ENCODE measurements at regions not wholly inside any gene's neighbourhood (a gene's known extent, or its start where the extent isn't known, plus 50 kb on each side); places are given as distances from the start of the nearest gene placed in this dataset.

- no peaks in the 10 kb centered on the region for H3K79me2 ChIP-seq (ENCODE audit: control insufficient read depth in 1 of 2, insufficient read depth in 2 of 2, low read length in 2 of 2)
- TF ChIP-seq KDM5A (IDR thresholded peaks at IDR 0.05; ENCODE audit: low read length), result no peak
- no peak for TF ChIP-seq POU5F1 (IDR thresholded peaks at IDR 0.05; ENCODE audit: low read depth, low read length)
- TF ChIP-seq CBX8 (IDR thresholded peaks at IDR 0.05; ENCODE audit: borderline replicate concordance, low read depth, low read length), result no peak
- TF ChIP-seq HDAC2 (IDR thresholded peaks at IDR 0.05; ENCODE audit: borderline replicate concordance in 1 of 2, low read depth in 2 of 2, low read length in 2 of 2), result no peak
- TF ChIP-seq ATF3 (IDR thresholded peaks at IDR 0.05; ENCODE audit: insufficient read depth, low read depth, low read length), result no peak
- no peak for TF ChIP-seq SP1 (IDR thresholded peaks at IDR 0.05; ENCODE audit: low read depth, low read length)
- TF ChIP-seq TAF1 (IDR thresholded peaks at IDR 0.05; ENCODE audit: low read depth, low read length), result no peak
- TF ChIP-seq RFX5 (IDR thresholded peaks at IDR 0.05; ENCODE audit: borderline replicate concordance, low read depth, low read length), result no peak
- no peak for TF ChIP-seq EGR1 (IDR thresholded peaks at IDR 0.05; ENCODE audit: borderline replicate concordance, low read depth, low read length)
- no peak overlapping the region for H3K23ac ChIP-seq (ENCODE audit: insufficient read length)
- H3K23me2 ChIP-seq (ENCODE audit: low read depth, low read length), result peaks cover 3% of the 10 kb centered on the region; the same call in 1 of the 2 replicates
- 0 out of 2 replicates have a peak overlapping the region, but pooled peaks have one; percentile 75 for H2BK20ac ChIP-seq (ENCODE audit: low read length)
- H3K79me1 ChIP-seq (ENCODE audit: low read depth, low read length), result no peaks in the 10 kb centered on the region
- no peak overlapping the region for H3K14ac ChIP-seq (ENCODE audit: insufficient read length)
- 89% methylated on average over 6 of the region's 6 CpGs; no CpG with 5 or more reads in 1 of the 2 experiments for WGBS, 2 experiments (ENCODE audit: extremely low coverage in 1 of 2, insufficient coverage in 1 of 2, insufficient read length in 1 of 2, insufficient replicate concordance in 2 of 2, low coverage in 1 of 2, low lambda C conversion rate in 2 of 2, missing lambda C conversion rate in 1 of 2)
- H3K4ac ChIP-seq (replicated peaks; ENCODE audit: insufficient read length, low read depth, low read length), result no peak overlapping the region
- H4K20me1 ChIP-seq (replicated peaks in 1 of 2; ENCODE audit: control insufficient read depth in 1 of 2, insufficient read depth in 2 of 2, low read length in 2 of 2), result no peaks in the 10 kb centered on the region
- ChIA-PET POLR2A (ENCODE audit: partially characterized antibody) (no interaction called here), CTCF (ENCODE audit: partially characterized antibody) (interaction anchor here (0.7 to 1.7 kb wide), 5 partner anchors 11 to 171 kb away, joined by 3 to 4 read pairs (median 3); no protein-coding TSS in a partner anchor)
- H3K9me3 ChIP-seq (ENCODE audit: insufficient read depth in 2 of 2, low read depth in 1 of 2, low read length in 1 of 2), result no peaks in the 10 kb centered on the region
- no peaks in the 10 kb centered on the region for H3K27me3 ChIP-seq (replicated peaks in 1 of 4; ENCODE audit: control insufficient read depth in 3 of 4, extremely low read depth in 1 of 4, insufficient read depth in 3 of 4, low read length in 3 of 4)
- peak overlapping the region; percentile 23; the same call in 1 of the 2 replicates for H2BK12ac ChIP-seq (ENCODE audit: low read depth, low read length)
- no peak for DNase-seq (ENCODE audit: low read depth in 1 of 2, low spot score in 2 of 2)
- H4K91ac ChIP-seq (replicated peaks; ENCODE audit: insufficient read length, low read length), result no peak overlapping the region
- H3K9ac ChIP-seq (replicated peaks in 1 of 4; ENCODE audit: extremely low read depth in 1 of 4, low read depth in 3 of 4, low read length in 3 of 4), result no peak overlapping the region
- no peak overlapping the region for H2AFZ ChIP-seq (ENCODE audit: low read length)
- H4K8ac ChIP-seq (ENCODE audit: extremely low read depth, insufficient read depth, low read length), result no peak overlapping the region
- H3K4me2 ChIP-seq (ENCODE audit: insufficient read depth in 1 of 2, low read depth in 2 of 2, low read length in 2 of 2), result no peak overlapping the region
- H3K4me3 ChIP-seq (ENCODE audit: extremely low read depth in 1 of 4, insufficient read depth in 2 of 4, low read depth in 3 of 4, low read length in 4 of 4), result no peak overlapping the region
- no peak overlapping the region for H3K27ac ChIP-seq (ENCODE audit: low read depth, low read length)
- peak overlapping the region; percentile 6; the same call in 1 of the 2 replicates for H2AK5ac ChIP-seq (ENCODE audit: low read depth, low read length)
- H3K18ac ChIP-seq (ENCODE audit: extremely low read depth, low read length), result no peak overlapping the region
- H2BK120ac ChIP-seq (replicated peaks; ENCODE audit: low read depth, low read length), result no peak overlapping the region
- H3K4me1 ChIP-seq (replicated peaks in 1 of 4; ENCODE audit: control insufficient read depth in 3 of 4, insufficient read depth in 4 of 4, low read length in 3 of 4), result peaks cover 0 to 7% (median 4%) of the 10 kb centered on the region in 4 experiments; a peak in 5 of 7 replicates
- no peak for FAIRE-seq
- H3K36me3 ChIP-seq (ENCODE audit: control insufficient read depth in 2 of 4, insufficient read depth in 4 of 4, low read length in 3 of 4), result no peaks in the 10 kb centered on the region
- H4K5ac ChIP-seq (ENCODE audit: insufficient read length, low read depth, low read length), result no peak overlapping the region
- no peak overlapping the region for H2BK5ac ChIP-seq (ENCODE audit: low read depth, low read length)
- H2BK15ac ChIP-seq (ENCODE audit: low read length), result no peak overlapping the region
- no peak overlapping the region for H3K56ac ChIP-seq (replicated peaks; ENCODE audit: insufficient read length, low read depth, low read length)
These were observed 83.9 kb downstream of the UNC5CL start for GRCh38 chr6:40955178-40955545.
